IMR-90 (cell line): ENCODE measurements at regions not wholly inside any gene's neighbourhood (a gene's known extent, or its start where the extent isn't known, plus 50 kb on each side); places are given as distances from the start of the nearest gene placed in this dataset.

Source experiments
- ATAC-seq: fragments of 200-7000 bp; cut with Tn5 transposase; 2 replicates; pipeline ENCODE4 v1.9.1; 2020; ENCODE audit warnings: low read depth, mild to moderate bottlenecking, moderate library complexity
- BruUV-seq: library from RNA; stranded (reverse); fragments of 400-500 nt; replicated peaks from 2 replicates; lab custom pipeline; 2021; lab: Mats Ljungman, UMichigan
- CTCF ChIA-PET: fragments of 300-600 bp; formaldehyde crosslinking; extraction: SDS; loops from one replicate; lab custom pipeline; 2021; ENCODE audit warnings: antibody characterized with exemption; lab: Yijun Ruan, JAX
- POLR2A ChIA-PET: fragments of 300-600 bp; sonication (Branson Sonifier 250); formaldehyde crosslinking; loops from one replicate; lab custom pipeline; 2022; ENCODE audit warnings: antibody characterized with exemption; ENCODE audit not compliant: unreplicated experiment; lab: Charles Lee
- DNase-seq: peaks from one replicate; pipeline ENCODE4 v3.0.0; 2013
- H2AFZ ChIP-seq: replicated peaks from 2 replicates; pipeline ENCODE3; 2013; ENCODE audit warnings: low read length, mild to moderate bottlenecking; ENCODE audit not compliant: poor library complexity
- H2AK5ac ChIP-seq: 2 replicates; pipeline ENCODE4 v1.6.1; 2013; ENCODE audit warnings: low read depth, low read length, inconsistent platforms
- H2AK9ac ChIP-seq: replicated peaks from 2 replicates; pipeline ENCODE3; 2013; ENCODE audit warnings: mild to moderate bottlenecking, low read depth, low read length, moderate library complexity; ENCODE audit not compliant: poor library complexity
- H2BK120ac ChIP-seq: 2 replicates; pipeline ENCODE4 v1.6.1; 2013; ENCODE audit warnings: low read depth, low read length, inconsistent platforms
- H2BK15ac ChIP-seq: 3 replicates; pipeline ENCODE4 v1.6.1; 2013; ENCODE audit warnings: low read depth, low read length, inconsistent platforms
- H2BK20ac ChIP-seq: 2 replicates; pipeline ENCODE4 v1.6.1; 2013; ENCODE audit warnings: low read depth, mild to moderate bottlenecking, inconsistent platforms, low read length, moderate library complexity
- H2BK5ac ChIP-seq: 2 replicates; pipeline ENCODE4 v1.6.1; 2013; ENCODE audit warnings: mild to moderate bottlenecking, low read depth, low read length, inconsistent platforms; ENCODE audit not compliant: poor library complexity, severe bottlenecking
- H3K14ac ChIP-seq: replicated peaks from 2 replicates; pipeline ENCODE4 v1.6.1; 2013; ENCODE audit warnings: low read depth, low read length, inconsistent platforms
- H3K18ac ChIP-seq: 2 replicates; pipeline ENCODE4 v1.6.1; 2013; ENCODE audit warnings: low read depth, low read length, control low read depth
- H3K23ac ChIP-seq: 2 replicates; pipeline ENCODE4 v1.6.1; 2013; ENCODE audit warnings: low read depth, low read length, inconsistent platforms
- H3K27ac ChIP-seq: 2 replicates; pipeline ENCODE4 v1.5.1; 2013; ENCODE audit warnings: mild to moderate bottlenecking, control low read depth, low read length; ENCODE audit not compliant: insufficient read depth
- H3K27me3 ChIP-seq: 2 replicates; pipeline ENCODE4 v1.6.1; 2013; ENCODE audit warnings: low read length; ENCODE audit not compliant: control insufficient read depth, insufficient read depth
- H3K36me3 ChIP-seq: 2 replicates; pipeline ENCODE4 v1.6.1; 2013; ENCODE audit warnings: low read length, mixed read lengths; ENCODE audit not compliant: control insufficient read depth, insufficient read depth
- H3K4ac ChIP-seq: 2 replicates; pipeline ENCODE4 v1.6.1; 2013; ENCODE audit warnings: low read depth, low read length, inconsistent platforms
- H3K4me1 ChIP-seq: 2 replicates; pipeline ENCODE4 v1.6.1; 2013; ENCODE audit warnings: low read length, mixed read lengths; ENCODE audit not compliant: control insufficient read depth, insufficient read depth
- H3K4me2 ChIP-seq: 2 replicates; pipeline ENCODE4 v1.6.1; 2013; ENCODE audit warnings: low read depth, mild to moderate bottlenecking, control low read depth, low read length, moderate library complexity
- H3K4me3 ChIP-seq: 2 replicates; pipeline ENCODE4 v1.5.1; 2013; ENCODE audit warnings: low read depth, mild to moderate bottlenecking, control low read depth, low read length, moderate library complexity; ENCODE audit not compliant: insufficient read depth
- H3K56ac ChIP-seq: 2 replicates; pipeline ENCODE4 v1.6.1; 2013; ENCODE audit warnings: low read length, inconsistent platforms; ENCODE audit not compliant: insufficient read depth; ENCODE audit errors: extremely low read depth
- H3K79me1 ChIP-seq, 2 experiments: 2 replicates each; pipeline ENCODE4 v1.6.1; 2013; ENCODE audit warnings: low read length in 2 of 2, inconsistent platforms in 1 of 2, low read depth in 1 of 2
- H3K9ac ChIP-seq: 2 replicates; pipeline ENCODE4 v1.6.1; 2013; ENCODE audit warnings: low read depth, low read length, control low read depth
- H3K9me1 ChIP-seq: 2 replicates; pipeline ENCODE4 v1.6.1; 2013; ENCODE audit warnings: low read length, inconsistent platforms; ENCODE audit not compliant: insufficient read depth
- H3K9me3 ChIP-seq: 2 replicates; pipeline ENCODE4 v1.6.1; 2013; ENCODE audit warnings: low read length; ENCODE audit not compliant: control insufficient read depth, insufficient read depth
- H4K20me1 ChIP-seq: 2 replicates; pipeline ENCODE4 v1.6.1; 2013; ENCODE audit warnings: low read length, inconsistent platforms; ENCODE audit not compliant: insufficient read depth
- H4K5ac ChIP-seq: 2 replicates; pipeline ENCODE4 v1.6.1; 2013; ENCODE audit warnings: mild to moderate bottlenecking, low read depth, low read length, control low read depth
- H4K8ac ChIP-seq, 2 experiments: 2 replicates each; pipeline ENCODE4 v1.6.1; 2013; ENCODE audit warnings: low read depth in 2 of 2, low read length in 2 of 2, control low read depth in 1 of 2, inconsistent platforms in 1 of 2
- H4K91ac ChIP-seq: 2 replicates; pipeline ENCODE4 v1.6.1; 2013; ENCODE audit warnings: low read depth, low read length, inconsistent platforms; ENCODE audit not compliant: insufficient read depth
- NFE2L2 ChIP-seq: fragments of 150-350 bp; IDR thresholded peaks from 2 replicates; pipeline ENCODE4 v1.6.1; 2016; ENCODE audit warnings: low read depth, mild to moderate bottlenecking, low read length
- POLR2A ChIP-seq: IDR thresholded peaks from 2 replicates; pipeline ENCODE4 v1.6.1; 2012; ENCODE audit warnings: mild to moderate bottlenecking, low read depth, low read length
- WGBS, 2 experiments: methylation state at CpG; one replicate each; pipeline versions ENCODE4 v1.1.5 to v1.1.7; 2013; ENCODE audit warnings: missing lambda C conversion rate in 2 of 2; ENCODE audit not compliant: insufficient read length in 1 of 2; ENCODE audit errors: extremely low coverage in 2 of 2; 5-methylcytosine and 5-hydroxymethylcytosine counted together
- dilution Hi-C: fragments of 300-500 bp; cut with HindIII; formaldehyde crosslinking; loops from one replicate; pipeline ENCODE4 v1.14.3; 2018; ENCODE audit warnings: low sequenced_read_pairs; ENCODE audit not compliant: unreplicated experiment
- in situ Hi-C: fragments of 300-500 bp; cut with MboI; formaldehyde crosslinking; loops from 3 replicates; pipeline ENCODE4 v1.14.3; 2019; ENCODE audit warnings: low sequenced_read_pairs, inconsistent platforms, mixed read lengths
- intact Hi-C: fragments of 100-400 bp; cut with micrococcal nuclease; formaldehyde crosslinking; loops from 2 replicates; pipeline ENCODE4 v1.10.0; 2022
- TF ChIP-seq, protein P1 (sequence below): fragments of 150-350 bp; IDR thresholded peaks from 2 replicates; pipeline ENCODE4 v1.6.1; 2016; ENCODE audit warnings: low read depth, mild to moderate bottlenecking, low read length, moderate library complexity, borderline replicate concordance
- TF ChIP-seq, protein P2 (sequence below): fragments of 150-350 bp; IDR thresholded peaks from 2 replicates; pipeline ENCODE4 v1.6.1; 2017; ENCODE audit warnings: mild to moderate bottlenecking, antibody characterized with exemption, low read length, low read depth

DNA sequence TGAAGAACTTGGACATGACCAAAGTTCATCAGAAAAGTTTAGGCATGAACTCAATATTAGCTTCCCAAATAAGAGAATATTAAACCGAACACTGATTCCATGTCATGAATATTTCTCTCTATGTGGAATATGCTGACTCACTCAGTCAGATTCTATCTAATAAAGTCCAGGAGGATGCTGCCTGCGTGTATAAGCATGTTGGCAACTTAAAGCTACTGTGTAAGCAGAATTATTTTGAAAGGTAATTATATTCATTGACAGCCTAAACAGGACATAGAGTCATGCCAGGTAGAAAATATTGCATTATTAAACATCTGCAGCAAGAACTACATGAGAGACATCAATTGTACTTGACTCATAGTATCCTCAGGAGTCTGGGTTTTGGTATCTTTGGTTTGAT is 367.9 kb upstream of the SPOCK3 start:
- Histone ChIP-seq H4K8ac (no peak overlapping the region), H3K4me1 (no peaks in the 10 kb centered on the region), H3K36me3 (no peaks in the 10 kb centered on the region), H2BK20ac (no peak overlapping the region), H4K5ac (no peak overlapping the region), H2BK5ac (no peak overlapping the region), H4K91ac (no peak overlapping the region), H3K4me3 (no peak overlapping the region), H2AK9ac (no peak overlapping the region), H3K27ac (no peak overlapping the region), H3K23ac (no peak overlapping the region), H3K9me1 (no peaks in the 10 kb centered on the region), H3K18ac (no peak overlapping the region), H3K79me1 (no peaks in the 10 kb centered on the region), H2BK120ac (no peak overlapping the region), H3K14ac (no peak overlapping the region), H3K4ac (no peak overlapping the region), H3K4me2 (no peak overlapping the region), H2BK15ac (no peak overlapping the region), H2AFZ (no peak overlapping the region), H3K27me3 (no peaks in the 10 kb centered on the region), H2AK5ac (no peak overlapping the region), H3K9me3 (no peaks in the 10 kb centered on the region), H3K9ac (no peak overlapping the region), H3K56ac (no peak overlapping the region), H4K20me1 (no peaks in the 10 kb centered on the region)
- TF ChIP-seq, protein P1, sequence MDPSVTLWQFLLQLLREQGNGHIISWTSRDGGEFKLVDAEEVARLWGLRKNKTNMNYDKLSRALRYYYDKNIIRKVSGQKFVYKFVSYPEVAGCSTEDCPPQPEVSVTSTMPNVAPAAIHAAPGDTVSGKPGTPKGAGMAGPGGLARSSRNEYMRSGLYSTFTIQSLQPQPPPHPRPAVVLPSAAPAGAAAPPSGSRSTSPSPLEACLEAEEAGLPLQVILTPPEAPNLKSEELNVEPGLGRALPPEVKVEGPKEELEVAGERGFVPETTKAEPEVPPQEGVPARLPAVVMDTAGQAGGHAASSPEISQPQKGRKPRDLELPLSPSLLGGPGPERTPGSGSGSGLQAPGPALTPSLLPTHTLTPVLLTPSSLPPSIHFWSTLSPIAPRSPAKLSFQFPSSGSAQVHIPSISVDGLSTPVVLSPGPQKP: no peak
- TF ChIP-seq, protein P2, sequence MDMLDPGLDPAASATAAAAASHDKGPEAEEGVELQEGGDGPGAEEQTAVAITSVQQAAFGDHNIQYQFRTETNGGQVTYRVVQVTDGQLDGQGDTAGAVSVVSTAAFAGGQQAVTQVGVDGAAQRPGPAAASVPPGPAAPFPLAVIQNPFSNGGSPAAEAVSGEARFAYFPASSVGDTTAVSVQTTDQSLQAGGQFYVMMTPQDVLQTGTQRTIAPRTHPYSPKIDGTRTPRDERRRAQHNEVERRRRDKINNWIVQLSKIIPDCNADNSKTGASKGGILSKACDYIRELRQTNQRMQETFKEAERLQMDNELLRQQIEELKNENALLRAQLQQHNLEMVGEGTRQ: no peak
- TF ChIP-seq POLR2A: no peak
- TF ChIP-seq NFE2L2: 0 out of 2 replicates have a peak, but pooled peaks have one; percentile 8
- ChIA-PET CTCF (no interaction called here), POLR2A (no interaction called here)
- DNase-seq (no peak), ATAC-seq (no peak)
- in situ Hi-C loops (no loop called here), dilution Hi-C loops (no loop called here), intact Hi-C loops (no loop called here)
- no TSS peak for BruUV-seq
- WGBS, 2 experiments: no CpG with 5 or more reads among the region's 2 CpGs
